ENCODE measurements at regions not wholly inside any gene's neighbourhood (a gene's known extent, or its start where the extent isn't known, plus 50 kb on each side); places are given as distances from the start of the nearest gene placed in this dataset.

- Histone ChIP-seq H3K9me3 (ENCODE audit: low read length) (peaks cover 40% of the 10 kb centered on the region), H3K36me3 (replicated peaks in 1 of 2; ENCODE audit: control insufficient read depth in 1 of 2, insufficient read depth in 2 of 2, low read length in 2 of 2) (no peaks in the 10 kb centered on the region), H3K4me1 (ENCODE audit: insufficient read depth, low read length) (no peaks in the 10 kb centered on the region), H3K4me2 (ENCODE audit: low read depth, low read length) (no peak overlapping the region), H2AFZ (ENCODE audit: low read length) (no peak overlapping the region), H3K9ac (ENCODE audit: insufficient read depth, low read depth, low read length) (no peak overlapping the region), H3K27ac (ENCODE audit: extremely low read length, insufficient read depth, low read length) (no peak overlapping the region), H4K20me1 (ENCODE audit: insufficient read depth, low read length) (no peaks in the 10 kb centered on the region), H3K4me3 (replicated peaks in 1 of 3; ENCODE audit: insufficient read depth in 1 of 3, low read depth in 2 of 3, low read length in 3 of 3) (no peak overlapping the region), H3K79me2 (ENCODE audit: insufficient read depth, low read length) (no peaks in the 10 kb centered on the region), H3K27me3 (ENCODE audit: control insufficient read depth in 1 of 2, insufficient read depth in 2 of 2, low read length in 2 of 2) (no peaks in the 10 kb centered on the region)
- no TSS peak for BruUV-seq (replicated peaks)
- DNase-seq (ENCODE audit: low spot score) (no peak), FAIRE-seq (no peak), ATAC-seq (no peak)
- intact Hi-C loops (cut with micrococcal nuclease; ENCODE audit: unreplicated experiment) (no loop called here), in situ Hi-C loops (cut with HindIII; ENCODE audit: extremely low pct_ligation_motif_present, low pct_unique_long_range_greater_than_20kb) (no loop called here)
- TF ChIP-seq TARDBP (CRISPR knock-in tag; IDR thresholded peaks at IDR 0.05), result no peak
- TF ChIP-seq ZNF264 (CRISPR knock-in tag; IDR thresholded peaks at IDR 0.05), result no peak
- no peak for TF ChIP-seq HNRNPUL1 (IDR thresholded peaks at IDR 0.05; ENCODE audit: low read depth, low read length)
- no peak for TF ChIP-seq NFKB2 (CRISPR knock-in tag; IDR thresholded peaks at IDR 0.05; ENCODE audit: borderline replicate concordance)
- TF ChIP-seq CSRNP2 (CRISPR knock-in tag; conservative IDR thresholded peaks at IDR 0.05; ENCODE audit: low read depth), result no peak
- TF ChIP-seq, protein P1, sequence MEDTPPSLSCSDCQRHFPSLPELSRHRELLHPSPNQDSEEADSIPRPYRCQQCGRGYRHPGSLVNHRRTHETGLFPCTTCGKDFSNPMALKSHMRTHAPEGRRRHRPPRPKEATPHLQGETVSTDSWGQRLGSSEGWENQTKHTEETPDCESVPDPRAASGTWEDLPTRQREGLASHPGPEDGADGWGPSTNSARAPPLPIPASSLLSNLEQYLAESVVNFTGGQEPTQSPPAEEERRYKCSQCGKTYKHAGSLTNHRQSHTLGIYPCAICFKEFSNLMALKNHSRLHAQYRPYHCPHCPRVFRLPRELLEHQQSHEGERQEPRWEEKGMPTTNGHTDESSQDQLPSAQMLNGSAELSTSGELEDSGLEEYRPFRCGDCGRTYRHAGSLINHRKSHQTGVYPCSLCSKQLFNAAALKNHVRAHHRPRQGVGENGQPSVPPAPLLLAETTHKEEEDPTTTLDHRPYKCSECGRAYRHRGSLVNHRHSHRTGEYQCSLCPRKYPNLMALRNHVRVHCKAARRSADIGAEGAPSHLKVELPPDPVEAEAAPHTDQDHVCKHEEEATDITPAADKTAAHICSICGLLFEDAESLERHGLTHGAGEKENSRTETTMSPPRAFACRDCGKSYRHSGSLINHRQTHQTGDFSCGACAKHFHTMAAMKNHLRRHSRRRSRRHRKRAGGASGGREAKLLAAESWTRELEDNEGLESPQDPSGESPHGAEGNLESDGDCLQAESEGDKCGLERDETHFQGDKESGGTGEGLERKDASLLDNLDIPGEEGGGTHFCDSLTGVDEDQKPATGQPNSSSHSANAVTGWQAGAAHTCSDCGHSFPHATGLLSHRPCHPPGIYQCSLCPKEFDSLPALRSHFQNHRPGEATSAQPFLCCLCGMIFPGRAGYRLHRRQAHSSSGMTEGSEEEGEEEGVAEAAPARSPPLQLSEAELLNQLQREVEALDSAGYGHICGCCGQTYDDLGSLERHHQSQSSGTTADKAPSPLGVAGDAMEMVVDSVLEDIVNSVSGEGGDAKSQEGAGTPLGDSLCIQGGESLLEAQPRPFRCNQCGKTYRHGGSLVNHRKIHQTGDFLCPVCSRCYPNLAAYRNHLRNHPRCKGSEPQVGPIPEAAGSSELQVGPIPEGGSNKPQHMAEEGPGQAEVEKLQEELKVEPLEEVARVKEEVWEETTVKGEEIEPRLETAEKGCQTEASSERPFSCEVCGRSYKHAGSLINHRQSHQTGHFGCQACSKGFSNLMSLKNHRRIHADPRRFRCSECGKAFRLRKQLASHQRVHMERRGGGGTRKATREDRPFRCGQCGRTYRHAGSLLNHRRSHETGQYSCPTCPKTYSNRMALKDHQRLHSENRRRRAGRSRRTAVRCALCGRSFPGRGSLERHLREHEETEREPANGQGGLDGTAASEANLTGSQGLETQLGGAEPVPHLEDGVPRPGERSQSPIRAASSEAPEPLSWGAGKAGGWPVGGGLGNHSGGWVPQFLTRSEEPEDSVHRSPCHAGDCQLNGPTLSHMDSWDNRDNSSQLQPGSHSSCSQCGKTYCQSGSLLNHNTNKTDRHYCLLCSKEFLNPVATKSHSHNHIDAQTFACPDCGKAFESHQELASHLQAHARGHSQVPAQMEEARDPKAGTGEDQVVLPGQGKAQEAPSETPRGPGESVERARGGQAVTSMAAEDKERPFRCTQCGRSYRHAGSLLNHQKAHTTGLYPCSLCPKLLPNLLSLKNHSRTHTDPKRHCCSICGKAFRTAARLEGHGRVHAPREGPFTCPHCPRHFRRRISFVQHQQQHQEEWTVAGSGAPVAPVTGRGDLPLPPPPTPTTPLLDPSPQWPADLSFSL (CRISPR knock-in tag; IDR thresholded peaks at IDR 0.05), result no peak
- no peak for TF ChIP-seq ZFP1 (CRISPR knock-in tag; IDR thresholded peaks at IDR 0.05)
- TF ChIP-seq, protein P2, sequence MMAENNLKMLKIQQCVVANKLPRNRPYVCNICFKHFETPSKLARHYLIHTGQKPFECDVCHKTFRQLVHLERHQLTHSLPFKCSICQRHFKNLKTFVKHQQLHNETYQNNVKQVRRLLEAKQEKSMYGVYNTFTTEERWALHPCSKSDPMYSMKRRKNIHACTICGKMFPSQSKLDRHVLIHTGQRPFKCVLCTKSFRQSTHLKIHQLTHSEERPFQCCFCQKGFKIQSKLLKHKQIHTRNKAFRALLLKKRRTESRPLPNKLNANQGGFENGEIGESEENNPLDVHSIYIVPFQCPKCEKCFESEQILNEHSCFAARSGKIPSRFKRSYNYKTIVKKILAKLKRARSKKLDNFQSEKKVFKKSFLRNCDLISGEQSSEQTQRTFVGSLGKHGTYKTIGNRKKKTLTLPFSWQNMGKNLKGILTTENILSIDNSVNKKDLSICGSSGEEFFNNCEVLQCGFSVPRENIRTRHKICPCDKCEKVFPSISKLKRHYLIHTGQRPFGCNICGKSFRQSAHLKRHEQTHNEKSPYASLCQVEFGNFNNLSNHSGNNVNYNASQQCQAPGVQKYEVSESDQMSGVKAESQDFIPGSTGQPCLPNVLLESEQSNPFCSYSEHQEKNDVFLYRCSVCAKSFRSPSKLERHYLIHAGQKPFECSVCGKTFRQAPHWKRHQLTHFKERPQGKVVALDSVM (CRISPR knock-in tag; IDR thresholded peaks at IDR 0.05), result no peak
- no peak for TF ChIP-seq JUN (CRISPR knock-in tag; IDR thresholded peaks at IDR 0.05)
- TF ChIP-seq CHD2 (IDR thresholded peaks at IDR 0.05; ENCODE audit: low read depth, low read length), result no peak
- TF ChIP-seq FOXO4 (CRISPR knock-in tag; conservative IDR thresholded peaks at IDR 0.05), result no peak
- TF ChIP-seq MTF2 (CRISPR knock-in tag; IDR thresholded peaks at IDR 0.05; ENCODE audit: borderline replicate concordance), result no peak
- POLR2A ChIA-PET, result no interaction called here
- CTCF ChIA-PET (ENCODE audit: low intra/inter-chr PET ratio, low total read pairs), result no interaction called here
- 22% methylated on average over 3 of the region's 3 CpGs for WGBS (ENCODE audit: low lambda C conversion rate)
These were observed 520.1 kb downstream of the NTRK3 start for GRCh38 chr15:87736401-87736800.

Measured in HepG2 (cell line).